Fibroblast of villous mesenchyme (primary cell): ENCODE measurements at regions not wholly inside any gene's neighbourhood (a gene's known extent, or its start where the extent isn't known, plus 50 kb on each side); places are given as distances from the start of the nearest gene placed in this dataset.
"Not testable (repeated sequence)": the region's sequence is repeated elsewhere in the genome, so short reads cannot be mapped to it uniquely, and the experiment has no call there.

ENCODE experiments used
- DNase-seq: peaks from one replicate; pipeline ENCODE4 v3.0.0-alpha.2; 2010; ENCODE audit warnings: low read depth
- H3K4me3 ChIP-seq: 2 replicates; pipeline ENCODE4 v1.5.1; 2011; ENCODE audit warnings: low read depth, mild to moderate bottlenecking, low read length
- TF ChIP-seq, protein P1 (sequence below): IDR thresholded peaks from 2 replicates; pipeline ENCODE4 v1.5.1; 2012; ENCODE audit warnings: low read depth, mild to moderate bottlenecking, low read length; ENCODE audit not compliant: insufficient read depth

DNA sequence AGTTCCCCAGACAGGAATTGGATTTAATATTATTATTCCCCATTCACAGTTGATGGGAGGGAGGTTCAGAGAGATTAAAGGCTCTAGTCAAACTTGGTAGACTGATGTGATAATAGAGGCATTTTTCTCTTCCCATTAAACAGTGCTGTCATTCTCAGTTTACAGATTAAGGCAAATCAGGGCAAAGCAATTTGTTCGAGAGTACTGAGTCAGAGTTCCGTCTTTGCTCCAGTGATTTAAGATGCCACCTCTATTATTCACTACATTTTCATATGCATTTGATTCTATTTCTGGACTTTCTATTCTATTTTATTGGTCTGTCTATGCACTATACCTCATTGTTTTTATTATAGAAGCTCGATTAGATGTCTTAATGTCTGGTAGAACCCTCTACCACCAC lies 201.0 kb upstream of the RAI14 start:
- H3K4me3 ChIP-seq = no peak overlapping the region
- no peak for DNase-seq
- TF ChIP-seq, protein P1, sequence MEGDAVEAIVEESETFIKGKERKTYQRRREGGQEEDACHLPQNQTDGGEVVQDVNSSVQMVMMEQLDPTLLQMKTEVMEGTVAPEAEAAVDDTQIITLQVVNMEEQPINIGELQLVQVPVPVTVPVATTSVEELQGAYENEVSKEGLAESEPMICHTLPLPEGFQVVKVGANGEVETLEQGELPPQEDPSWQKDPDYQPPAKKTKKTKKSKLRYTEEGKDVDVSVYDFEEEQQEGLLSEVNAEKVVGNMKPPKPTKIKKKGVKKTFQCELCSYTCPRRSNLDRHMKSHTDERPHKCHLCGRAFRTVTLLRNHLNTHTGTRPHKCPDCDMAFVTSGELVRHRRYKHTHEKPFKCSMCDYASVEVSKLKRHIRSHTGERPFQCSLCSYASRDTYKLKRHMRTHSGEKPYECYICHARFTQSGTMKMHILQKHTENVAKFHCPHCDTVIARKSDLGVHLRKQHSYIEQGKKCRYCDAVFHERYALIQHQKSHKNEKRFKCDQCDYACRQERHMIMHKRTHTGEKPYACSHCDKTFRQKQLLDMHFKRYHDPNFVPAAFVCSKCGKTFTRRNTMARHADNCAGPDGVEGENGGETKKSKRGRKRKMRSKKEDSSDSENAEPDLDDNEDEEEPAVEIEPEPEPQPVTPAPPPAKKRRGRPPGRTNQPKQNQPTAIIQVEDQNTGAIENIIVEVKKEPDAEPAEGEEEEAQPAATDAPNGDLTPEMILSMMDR = no peak

DNA sequence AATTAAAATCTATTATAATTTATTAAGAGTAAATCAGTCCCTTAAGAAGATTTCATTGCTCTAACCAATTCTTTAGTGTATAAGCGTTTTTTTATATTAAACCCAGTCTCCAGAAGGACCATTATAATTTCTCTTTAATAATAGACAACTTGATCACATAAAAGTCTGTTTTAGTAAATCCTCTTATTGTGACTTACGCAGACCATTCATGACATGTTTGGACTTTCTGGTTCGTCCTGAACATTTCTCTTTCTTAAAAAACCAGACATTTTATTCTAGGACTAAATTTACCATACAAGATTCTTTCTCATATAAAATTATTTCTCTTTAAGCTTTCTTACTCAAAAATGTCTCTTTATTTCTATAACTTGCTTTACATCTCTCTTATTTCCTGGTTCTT lies 196.2 kb upstream of the RAI14 start:
- DNase-seq = no peak
- TF ChIP-seq, protein P1 = no peak
- no peak overlapping the region for H3K4me3 ChIP-seq

DNA sequence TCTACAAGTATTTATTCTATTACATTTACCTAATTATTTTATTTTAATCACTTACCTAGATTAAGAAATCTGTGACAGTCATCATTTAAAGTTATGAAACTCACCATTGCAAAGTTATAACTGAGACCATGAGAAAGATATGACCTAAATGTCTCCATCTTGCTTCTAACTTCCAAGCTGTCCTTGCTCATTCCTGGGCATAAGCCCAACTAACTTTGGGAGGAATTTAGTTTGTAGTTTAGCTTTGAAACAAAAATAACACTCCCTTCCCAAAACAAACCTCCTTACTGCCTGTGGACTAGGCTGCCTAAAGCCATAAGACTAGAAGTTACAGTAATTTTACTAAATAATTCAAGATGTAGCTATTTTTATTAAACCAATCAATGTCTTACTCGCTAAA lies 195.6 kb upstream of the RAI14 start:
- DNase-seq = peak; percentile 47
- no peak overlapping the region for H3K4me3 ChIP-seq
- TF ChIP-seq, protein P1 = no peak

GRCh38 chr5:34464829-34465228 lies 191.3 kb upstream of the RAI14 start:
- TF ChIP-seq, protein P1 = no peak
- no peak for DNase-seq
- no peak overlapping the region for H3K4me3 ChIP-seq

GRCh38 chr5:34465301-34465700 lies 190.8 kb upstream of the RAI14 start:
- H3K4me3 ChIP-seq = not testable (repeated sequence)
- DNase-seq = peak; percentile 52
- TF ChIP-seq, protein P1 = peak; percentile 28

DNA sequence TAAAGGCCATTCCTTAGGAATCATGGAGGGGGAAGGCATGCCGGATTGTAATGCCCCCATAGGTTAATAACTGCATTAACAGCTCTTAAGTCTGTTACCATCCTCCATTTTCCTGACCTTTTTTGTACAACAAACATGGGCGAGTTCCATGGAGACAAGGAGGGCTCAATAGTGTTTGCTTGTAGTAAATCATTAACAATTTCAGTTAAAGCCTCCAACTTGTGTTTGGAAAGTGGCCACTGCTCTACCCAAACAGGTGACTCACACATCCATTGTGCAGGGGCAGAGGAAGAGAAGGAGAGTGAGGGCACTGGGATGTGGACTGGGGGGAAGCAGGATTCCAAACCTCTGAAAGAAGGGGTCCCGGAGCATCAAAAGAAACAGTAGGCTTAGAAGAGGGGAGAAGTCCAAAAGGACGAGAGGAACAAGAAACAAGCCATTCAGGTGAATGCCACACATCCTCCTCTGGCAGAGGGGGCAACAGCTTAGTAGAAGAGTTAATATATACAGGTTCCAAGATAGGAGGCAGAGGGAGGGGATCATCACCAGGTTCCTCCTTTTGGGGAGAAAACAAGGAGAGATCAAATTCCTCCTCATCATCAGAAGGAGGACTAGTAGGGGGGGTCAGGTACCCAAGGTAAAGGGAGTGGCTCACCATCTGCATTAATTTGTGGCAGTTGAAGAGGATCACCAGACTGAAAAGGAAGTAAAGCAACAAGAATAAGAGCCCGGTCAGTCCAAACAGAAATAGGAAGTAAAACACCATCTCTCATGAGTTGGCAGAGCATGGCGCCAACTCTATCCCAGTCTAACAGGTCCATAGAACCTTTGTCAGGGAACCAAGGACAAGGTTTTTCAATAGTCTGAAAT lies 189.4 kb upstream of the RAI14 start:
- not testable (repeated sequence) for H3K4me3 ChIP-seq, DNase-seq

DNA sequence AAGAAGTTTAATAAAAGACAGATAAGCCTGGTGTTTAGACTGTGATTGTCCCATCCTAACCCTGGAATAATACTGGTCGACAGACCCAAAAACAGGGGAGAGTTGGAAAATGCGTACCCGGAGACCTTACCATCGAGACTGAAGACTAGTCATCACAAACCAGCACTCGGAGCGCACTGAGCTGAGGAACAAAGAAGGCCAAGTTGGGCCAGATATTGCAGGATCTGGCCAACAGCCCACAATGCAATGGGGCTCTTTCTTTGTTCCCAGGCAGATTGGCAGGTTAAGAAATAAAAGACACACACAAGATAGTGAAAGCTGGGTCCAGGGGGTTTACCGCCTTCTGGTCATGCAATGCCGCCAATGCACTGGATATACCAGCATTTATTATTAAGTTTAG lies 188.7 kb upstream of the RAI14 start:
- TF ChIP-seq, protein P1 = no peak
- H3K4me3 ChIP-seq = no peak overlapping the region
- no peak for DNase-seq

- H3K4me3 ChIP-seq = not testable (repeated sequence)
- peak; percentile 63 for DNase-seq
Observed at GRCh38 chr5:34467984-34468383, 188.1 kb upstream of the RAI14 start.
